ENCODE measurements at regions not wholly inside any gene's neighbourhood (a gene's known extent, or its start where the extent isn't known, plus 50 kb on each side); places are given as distances from the start of the nearest gene placed in this dataset.
"Not testable (repeated sequence)": the region's sequence is repeated elsewhere in the genome, so short reads cannot be mapped to it uniquely, and the experiment has no call there.

DNA sequence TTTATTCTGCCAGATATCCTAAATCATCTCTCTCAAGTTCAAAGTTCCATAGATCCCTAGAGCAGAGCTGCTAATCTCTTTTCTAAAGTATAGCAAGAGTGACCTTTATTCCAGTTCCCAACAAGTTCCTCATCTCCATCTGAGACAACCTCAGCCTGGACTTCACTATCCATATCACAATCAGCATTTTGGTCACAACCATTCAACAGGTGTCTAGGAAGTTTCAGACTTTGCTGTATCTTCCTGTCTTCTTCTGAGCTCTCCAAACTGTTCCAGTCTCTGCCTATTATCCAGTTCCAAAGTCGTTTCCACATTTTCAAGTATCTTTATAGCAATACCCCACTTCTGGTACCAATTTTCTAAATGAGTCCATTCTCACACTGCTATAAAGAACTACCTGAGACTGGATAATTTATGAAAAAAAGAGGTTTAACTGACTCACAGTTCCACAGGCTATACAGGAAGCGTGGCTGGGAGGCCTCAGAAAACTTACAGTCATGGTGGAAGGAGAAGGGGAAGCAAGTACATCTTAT, 148.7 kb upstream of the FNDC3A start:
- not testable (repeated sequence) for TF ChIP-seq EZH2 (IDR thresholded peaks at IDR 0.05; ENCODE audit: low read depth, unreplicated experiment); EZH2phosphoT487 (IDR thresholded peaks at IDR 0.05; ENCODE audit: unreplicated experiment); STAT1 (IDR thresholded peaks at IDR 0.05; ENCODE audit: unreplicated experiment); NANOG (IDR thresholded peaks at IDR 0.05; ENCODE audit: borderline replicate concordance); POLR2AphosphoS5 (IDR thresholded peaks at IDR 0.05; ENCODE audit: low read depth); CREB1 (CRISPR knock-in tag; IDR thresholded peaks at IDR 0.05; ENCODE audit: low read depth)
- TF ChIP-seq, protein P1, sequence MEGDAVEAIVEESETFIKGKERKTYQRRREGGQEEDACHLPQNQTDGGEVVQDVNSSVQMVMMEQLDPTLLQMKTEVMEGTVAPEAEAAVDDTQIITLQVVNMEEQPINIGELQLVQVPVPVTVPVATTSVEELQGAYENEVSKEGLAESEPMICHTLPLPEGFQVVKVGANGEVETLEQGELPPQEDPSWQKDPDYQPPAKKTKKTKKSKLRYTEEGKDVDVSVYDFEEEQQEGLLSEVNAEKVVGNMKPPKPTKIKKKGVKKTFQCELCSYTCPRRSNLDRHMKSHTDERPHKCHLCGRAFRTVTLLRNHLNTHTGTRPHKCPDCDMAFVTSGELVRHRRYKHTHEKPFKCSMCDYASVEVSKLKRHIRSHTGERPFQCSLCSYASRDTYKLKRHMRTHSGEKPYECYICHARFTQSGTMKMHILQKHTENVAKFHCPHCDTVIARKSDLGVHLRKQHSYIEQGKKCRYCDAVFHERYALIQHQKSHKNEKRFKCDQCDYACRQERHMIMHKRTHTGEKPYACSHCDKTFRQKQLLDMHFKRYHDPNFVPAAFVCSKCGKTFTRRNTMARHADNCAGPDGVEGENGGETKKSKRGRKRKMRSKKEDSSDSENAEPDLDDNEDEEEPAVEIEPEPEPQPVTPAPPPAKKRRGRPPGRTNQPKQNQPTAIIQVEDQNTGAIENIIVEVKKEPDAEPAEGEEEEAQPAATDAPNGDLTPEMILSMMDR (conservative IDR thresholded peaks at IDR 0.05; ENCODE audit: low read depth in 2 of 2): not testable (repeated sequence)
- TF ChIP-seq, protein P2, sequence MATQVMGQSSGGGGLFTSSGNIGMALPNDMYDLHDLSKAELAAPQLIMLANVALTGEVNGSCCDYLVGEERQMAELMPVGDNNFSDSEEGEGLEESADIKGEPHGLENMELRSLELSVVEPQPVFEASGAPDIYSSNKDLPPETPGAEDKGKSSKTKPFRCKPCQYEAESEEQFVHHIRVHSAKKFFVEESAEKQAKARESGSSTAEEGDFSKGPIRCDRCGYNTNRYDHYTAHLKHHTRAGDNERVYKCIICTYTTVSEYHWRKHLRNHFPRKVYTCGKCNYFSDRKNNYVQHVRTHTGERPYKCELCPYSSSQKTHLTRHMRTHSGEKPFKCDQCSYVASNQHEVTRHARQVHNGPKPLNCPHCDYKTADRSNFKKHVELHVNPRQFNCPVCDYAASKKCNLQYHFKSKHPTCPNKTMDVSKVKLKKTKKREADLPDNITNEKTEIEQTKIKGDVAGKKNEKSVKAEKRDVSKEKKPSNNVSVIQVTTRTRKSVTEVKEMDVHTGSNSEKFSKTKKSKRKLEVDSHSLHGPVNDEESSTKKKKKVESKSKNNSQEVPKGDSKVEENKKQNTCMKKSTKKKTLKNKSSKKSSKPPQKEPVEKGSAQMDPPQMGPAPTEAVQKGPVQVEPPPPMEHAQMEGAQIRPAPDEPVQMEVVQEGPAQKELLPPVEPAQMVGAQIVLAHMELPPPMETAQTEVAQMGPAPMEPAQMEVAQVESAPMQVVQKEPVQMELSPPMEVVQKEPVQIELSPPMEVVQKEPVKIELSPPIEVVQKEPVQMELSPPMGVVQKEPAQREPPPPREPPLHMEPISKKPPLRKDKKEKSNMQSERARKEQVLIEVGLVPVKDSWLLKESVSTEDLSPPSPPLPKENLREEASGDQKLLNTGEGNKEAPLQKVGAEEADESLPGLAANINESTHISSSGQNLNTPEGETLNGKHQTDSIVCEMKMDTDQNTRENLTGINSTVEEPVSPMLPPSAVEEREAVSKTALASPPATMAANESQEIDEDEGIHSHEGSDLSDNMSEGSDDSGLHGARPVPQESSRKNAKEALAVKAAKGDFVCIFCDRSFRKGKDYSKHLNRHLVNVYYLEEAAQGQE (IDR thresholded peaks at IDR 0.05; ENCODE audit: unreplicated experiment): not testable (repeated sequence)
